Body of pancreas (tissue), 4 donors: ENCODE measurements at regions not wholly inside any gene's neighbourhood (a gene's known extent, or its start where the extent isn't known, plus 50 kb on each side); places are given as distances from the start of the nearest gene placed in this dataset.

Experiments used
- ATAC-seq: fragments of 150-250 bp; one replicate; pipeline ENCODE4 v1.9.1; 2016
- DNase-seq, 4 donors: peaks; one replicate each; pipeline ENCODE4 v3.0.0-alpha.2; 2019
- H3K27ac ChIP-seq, 4 donors: fragments of 200-600 bp; sonication (generic); 1 replicate in 3 of 4; 2 replicates in 1 of 4; pipeline versions ENCODE4 v1.5.1 to v1.6.1; 2016 to 2019; ENCODE audit warnings: mild to moderate bottlenecking in 1 of 4, mixed read lengths in 1 of 4, moderate library complexity in 1 of 4
- H3K27me3 ChIP-seq, 2 donors: fragments of 200-600 bp; sonication (generic); one replicate each; pipeline ENCODE4 v1.6.0; 2016; ENCODE audit warnings: mild to moderate bottlenecking in 1 of 2
- H3K36me3 ChIP-seq, 2 donors: fragments of 200-600 bp; sonication (generic); replicated peaks in 1 of 2; 2 replicates each; pipeline ENCODE4 v1.5.1; 2016; ENCODE audit warnings: low read depth in 2 of 2; ENCODE audit not compliant: insufficient read depth in 1 of 2
- H3K4me1 ChIP-seq: fragments of 200-600 bp; sonication (generic); one replicate; pipeline ENCODE4 v1.6.0; 2016
- H3K4me3 ChIP-seq, 2 donors: fragments of 200-600 bp; sonication (generic); 1 replicate in 1 of 2; 2 replicates in 1 of 2; pipeline ENCODE4 v1.5.1; 2016 to 2019
- H3K9me3 ChIP-seq, 3 donors: fragments of 200-600 bp; sonication (generic); 1 replicate in 2 of 3; 2 replicates in 1 of 3; pipeline ENCODE4 v1.5.1; 2016
- CTCF ChIP-seq, 7 experiments: fragments of 450-650 bp in 4 of 7; fragments of 200-600 bp in 3 of 7; sonication (generic) in 3 of 7; IDR thresholded peaks; one replicate each; pipeline ENCODE4 v1.5.1; 2016 to 2019; ENCODE audit warnings: antibody characterized with exemption in 7 of 7
- POLR2A ChIP-seq, 3 donors: fragments of 450-650 bp; IDR thresholded peaks; one replicate each; pipeline ENCODE4 v1.6.1; 2016; ENCODE audit warnings: antibody characterized with exemption in 3 of 3, mild to moderate bottlenecking in 2 of 3
- WGBS, 2 donors: methylation state at CpG; one replicate each; pipeline ENCODE4 v1.1.5; 2017; 5-methylcytosine and 5-hydroxymethylcytosine counted together
- intact Hi-C: fragments of 100-400 bp; cut with DNase I; formaldehyde crosslinking; loops from one replicate; pipeline ENCODE4 v1.15.1; 2023

GRCh38 chr5:155786108-155786507 is 540.9 kb upstream of the SGCD start:
- H3K4me3 ChIP-seq = no peak overlapping the region
- no peaks in the 10 kb centered on the region for H3K27me3 ChIP-seq
- H3K36me3 ChIP-seq = no peaks in the 10 kb centered on the region
- no peak for ATAC-seq
- TF ChIP-seq POLR2A (IDR thresholded peaks at IDR 0.05) (no peak), CTCF (IDR thresholded peaks at IDR 0.05) (no peak)
- DNase-seq = no peak
- H3K9me3 ChIP-seq = no peaks in the 10 kb centered on the region
- H3K27ac ChIP-seq = no peak overlapping the region
- 48 to 53% methylated on average over 1 of the region's 1 CpG for WGBS, 2 donors
- intact Hi-C loops = no loop called here
- no peaks in the 10 kb centered on the region for H3K4me1 ChIP-seq

GRCh38 chr5:155792873-155793272 is 534.1 kb upstream of the SGCD start:
- Histone ChIP-seq H3K4me1 (no peaks in the 10 kb centered on the region), H3K27ac (no peak overlapping the region), H3K4me3 (no peak overlapping the region), H3K27me3 (no peaks in the 10 kb centered on the region), H3K36me3 (no peaks in the 10 kb centered on the region), H3K9me3 (no peaks in the 10 kb centered on the region)
- intact Hi-C loops = no loop called here
- DNase-seq = no peak
- no peak for TF ChIP-seq CTCF (IDR thresholded peaks at IDR 0.05)
- no peak for TF ChIP-seq POLR2A (IDR thresholded peaks at IDR 0.05)
- ATAC-seq = no peak
- WGBS, 2 donors = 37 to 39% methylated on average over 1 of the region's 1 CpG

GRCh38 chr5:155794795-155795194 is 532.2 kb upstream of the SGCD start:
- DNase-seq = no peak
- Histone ChIP-seq H3K9me3 (no peaks in the 10 kb centered on the region), H3K36me3 (no peaks in the 10 kb centered on the region), H3K4me1 (no peaks in the 10 kb centered on the region), H3K4me3 (no peak overlapping the region), H3K27ac (no peak overlapping the region), H3K27me3 (no peaks in the 10 kb centered on the region)
- ATAC-seq = no peak
- TF ChIP-seq CTCF (IDR thresholded peaks at IDR 0.05) (no peak), POLR2A (IDR thresholded peaks at IDR 0.05) (no peak)
- intact Hi-C loops = no loop called here

GRCh38 chr5:155799308-155799707 is 527.7 kb upstream of the SGCD start:
- TF ChIP-seq POLR2A (IDR thresholded peaks at IDR 0.05) (no peak), CTCF (IDR thresholded peaks at IDR 0.05) (no peak)
- DNase-seq = no peak
- Histone ChIP-seq H3K4me3 (no peak overlapping the region), H3K27me3 (no peaks in the 10 kb centered on the region), H3K27ac (no peak overlapping the region), H3K4me1 (no peaks in the 10 kb centered on the region), H3K36me3 (no peaks in the 10 kb centered on the region), H3K9me3 (no peaks in the 10 kb centered on the region)
- no peak for ATAC-seq
- intact Hi-C loops = no loop called here
- WGBS, 2 donors = 56 to 61% methylated on average over 6 of the region's 6 CpGs

GRCh38 chr5:155807884-155808576 is 518.9 kb upstream of the SGCD start:
- no peaks in the 10 kb centered on the region for H3K4me1 ChIP-seq
- ATAC-seq (no peak), DNase-seq (no peak)
- 52 to 53% methylated on average over 3 of the region's 3 CpGs for WGBS, 2 donors
- H3K4me3 ChIP-seq = no peak overlapping the region
- no peaks in the 10 kb centered on the region for H3K9me3 ChIP-seq
- no peaks in the 10 kb centered on the region for H3K27me3 ChIP-seq
- no peak for TF ChIP-seq CTCF (IDR thresholded peaks at IDR 0.05)
- no peak for TF ChIP-seq POLR2A (IDR thresholded peaks at IDR 0.05)
- H3K36me3 ChIP-seq = no peaks in the 10 kb centered on the region
- no peak overlapping the region for H3K27ac ChIP-seq
- intact Hi-C loops = no loop called here
